ENCODE measurements at regions not wholly inside any gene's neighbourhood (a gene's known extent, or its start where the extent isn't known, plus 50 kb on each side); places are given as distances from the start of the nearest gene placed in this dataset.

DNA sequence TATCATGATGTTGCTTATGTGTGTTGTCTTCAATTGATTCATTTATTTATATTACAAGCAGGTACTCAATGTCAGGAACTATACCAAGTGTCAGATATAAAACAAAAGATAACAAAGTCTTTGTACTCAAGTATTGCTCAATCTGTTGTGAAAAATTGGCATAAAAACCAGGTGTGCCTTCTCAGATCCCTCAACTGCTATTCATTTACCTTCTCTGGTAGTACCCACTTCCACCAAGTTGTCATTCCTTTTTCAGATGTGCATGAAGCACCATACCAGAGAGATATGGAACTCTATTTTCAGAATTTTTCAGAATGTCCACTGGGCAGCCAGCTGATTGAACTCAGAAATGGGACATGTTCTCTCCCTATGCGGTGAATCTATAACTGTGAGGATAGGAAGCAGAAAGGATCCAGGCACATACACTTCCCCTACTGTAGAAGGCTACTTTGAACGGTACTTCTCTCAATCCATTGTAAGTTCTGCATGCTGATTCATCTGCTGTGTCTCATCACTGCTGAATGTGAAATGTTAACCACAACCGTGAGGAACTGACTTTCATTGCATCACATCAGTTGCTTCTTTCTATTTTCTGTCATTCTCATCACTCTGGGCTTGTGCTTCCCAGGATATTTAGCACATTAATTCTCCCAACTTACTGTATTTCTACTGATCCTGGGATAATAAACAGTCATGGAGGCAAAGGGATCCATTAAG is 1621.3 kb downstream of the SUCLG1 start:
- DNase-seq (ENCODE audit: low read depth) = peak; percentile 75
- Histone ChIP-seq H3K4me3 (ENCODE audit: low read length) (no peak overlapping the region), H3K27me3 (replicated peaks; ENCODE audit: control insufficient read depth, insufficient read depth, low read length) (no peaks in the 10 kb centered on the region), H3K4me1 (ENCODE audit: control insufficient read depth, insufficient read depth, low read length) (no peaks in the 10 kb centered on the region), H3K9ac (ENCODE audit: low read length) (no peak overlapping the region), H3K36me3 (ENCODE audit: control insufficient read depth, insufficient read depth, low read length, severe bottlenecking) (no peaks in the 10 kb centered on the region), H3K9me3 (ENCODE audit: control insufficient read depth, low read length) (peaks cover 7% of the 10 kb centered on the region)

DNA sequence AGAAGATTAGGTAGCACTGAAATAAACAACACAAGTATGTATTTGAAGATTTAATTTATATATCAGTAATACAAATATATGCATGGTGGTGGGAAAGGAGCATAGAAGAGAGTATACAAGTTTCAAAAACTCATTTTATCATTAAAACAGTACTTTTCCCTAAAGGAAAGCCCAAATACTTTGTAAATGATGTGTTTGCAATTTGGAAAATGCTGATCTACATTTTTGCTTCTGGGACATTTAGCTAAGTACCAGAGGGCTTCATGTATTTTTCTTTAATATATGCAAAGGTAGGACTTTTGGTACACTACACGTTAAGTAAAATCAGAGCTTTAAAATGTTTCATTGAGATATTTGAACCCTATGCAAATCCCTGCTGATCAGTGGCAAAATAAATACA is 1624.2 kb downstream of the SUCLG1 start:
- no peak for DNase-seq (ENCODE audit: low read depth)
- H3K9ac ChIP-seq (ENCODE audit: low read length) = no peak overlapping the region
- H3K4me1 ChIP-seq (ENCODE audit: control insufficient read depth, insufficient read depth, low read length) = no peaks in the 10 kb centered on the region
- H3K4me3 ChIP-seq (ENCODE audit: low read length) = no peak overlapping the region
- H3K9me3 ChIP-seq (ENCODE audit: control insufficient read depth, low read length) = peaks cover 7% of the 10 kb centered on the region
- no peaks in the 10 kb centered on the region for H3K27me3 ChIP-seq (replicated peaks; ENCODE audit: control insufficient read depth, insufficient read depth, low read length)
- H3K36me3 ChIP-seq (ENCODE audit: control insufficient read depth, insufficient read depth, low read length, severe bottlenecking) = no peaks in the 10 kb centered on the region

DNA sequence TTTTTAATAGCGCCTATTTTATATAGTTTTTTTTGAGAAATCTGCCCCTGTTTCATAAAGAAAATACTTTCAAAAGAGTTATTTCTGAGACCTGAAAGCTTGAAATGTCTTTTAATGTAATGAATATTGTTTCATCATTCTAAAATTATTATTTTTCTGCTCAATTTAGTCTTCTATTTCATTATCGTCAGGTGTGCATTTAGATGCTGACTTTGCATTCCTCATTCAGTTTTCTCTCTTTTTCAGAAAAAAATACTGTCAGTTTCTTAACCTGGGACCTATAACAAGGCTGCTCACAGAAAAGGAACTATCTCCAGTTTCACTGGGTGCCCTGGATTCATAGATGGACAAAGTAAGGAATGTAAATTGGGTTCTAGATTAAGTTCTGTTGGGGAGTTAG is 1631.7 kb downstream of the SUCLG1 start:
- H3K9me3 ChIP-seq (ENCODE audit: control insufficient read depth, low read length) = no peaks in the 10 kb centered on the region

DNA sequence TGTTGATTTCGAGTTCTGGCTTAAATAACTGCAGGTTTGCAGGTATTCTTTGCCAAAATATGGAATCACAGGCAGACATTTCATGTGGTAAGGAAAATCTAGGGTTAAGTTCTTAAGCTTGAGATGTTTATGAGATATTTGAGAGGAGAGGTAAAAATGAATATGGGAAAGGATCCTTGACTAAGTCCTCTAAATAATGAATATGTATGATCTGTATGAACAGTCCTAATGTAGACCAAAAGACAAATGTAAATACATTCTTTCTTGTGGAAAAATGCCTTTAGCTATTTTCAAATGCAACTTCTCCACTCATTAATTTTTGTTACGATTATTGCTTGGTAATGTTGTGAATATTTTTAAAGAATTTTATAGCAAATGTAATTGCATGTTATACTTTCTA is 1632.6 kb downstream of the SUCLG1 start:
- H3K4me1 ChIP-seq (ENCODE audit: control insufficient read depth, insufficient read depth, low read length) = no peaks in the 10 kb centered on the region
- no peak overlapping the region for H3K9ac ChIP-seq (ENCODE audit: low read length)
- H3K9me3 ChIP-seq (ENCODE audit: control insufficient read depth, low read length) = no peaks in the 10 kb centered on the region
- no peak for DNase-seq (ENCODE audit: low read depth)
- no peaks in the 10 kb centered on the region for H3K27me3 ChIP-seq (replicated peaks; ENCODE audit: control insufficient read depth, insufficient read depth, low read length)
- no peaks in the 10 kb centered on the region for H3K36me3 ChIP-seq (ENCODE audit: control insufficient read depth, insufficient read depth, low read length, severe bottlenecking)
- no peak overlapping the region for H3K4me3 ChIP-seq (ENCODE audit: low read length)

More for the DNA sequence above, 1631.7 kb downstream of the SUCLG1 start:
- Histone ChIP-seq H3K36me3 (ENCODE audit: control insufficient read depth, insufficient read depth, low read length, severe bottlenecking) (no peaks in the 10 kb centered on the region), H3K4me1 (ENCODE audit: control insufficient read depth, insufficient read depth, low read length) (no peaks in the 10 kb centered on the region), H3K27me3 (replicated peaks; ENCODE audit: control insufficient read depth, insufficient read depth, low read length) (no peaks in the 10 kb centered on the region), H3K9ac (ENCODE audit: low read length) (no peak overlapping the region), H3K4me3 (ENCODE audit: low read length) (no peak overlapping the region)
- DNase-seq (ENCODE audit: low read depth) = no peak

DNA sequence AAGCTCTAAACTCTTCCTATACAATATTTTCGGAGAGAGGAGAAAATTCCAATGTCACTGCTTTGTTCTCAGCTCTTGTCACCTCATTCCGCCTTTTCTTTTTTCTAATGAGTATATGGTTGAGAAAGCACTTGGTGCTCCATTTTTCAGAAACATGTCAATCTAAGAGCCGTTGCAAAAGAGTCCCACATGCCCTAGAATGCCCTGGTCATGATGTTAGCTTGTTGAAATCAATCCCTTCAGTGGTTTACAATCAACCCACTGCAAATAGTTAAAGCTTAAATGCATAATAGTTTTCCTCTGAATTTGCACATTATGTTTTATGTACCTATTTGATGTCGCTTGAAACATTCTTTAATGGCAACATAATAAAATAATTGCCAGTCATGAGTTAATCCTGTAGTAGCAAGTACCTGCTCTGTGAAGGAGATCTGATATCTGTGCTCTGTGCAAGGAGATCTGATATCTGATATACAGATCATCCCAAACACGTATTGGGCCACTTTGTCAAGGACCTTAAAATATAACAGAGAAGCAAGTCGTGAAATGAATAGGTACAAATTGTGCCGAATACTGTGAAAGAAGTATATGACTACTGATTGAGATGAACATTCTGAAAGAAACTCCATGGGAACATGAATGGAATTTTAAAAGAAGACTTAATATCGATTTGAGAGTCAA is 1633.5 kb downstream of the SUCLG1 start:
- H3K4me3 ChIP-seq (ENCODE audit: low read length) = no peak overlapping the region
- H3K9me3 ChIP-seq (ENCODE audit: control insufficient read depth, low read length) = no peaks in the 10 kb centered on the region
- H3K27me3 ChIP-seq (replicated peaks; ENCODE audit: control insufficient read depth, insufficient read depth, low read length) = no peaks in the 10 kb centered on the region
- no peak overlapping the region for H3K9ac ChIP-seq (ENCODE audit: low read length)
- H3K36me3 ChIP-seq (ENCODE audit: control insufficient read depth, insufficient read depth, low read length, severe bottlenecking) = no peaks in the 10 kb centered on the region
- DNase-seq (ENCODE audit: low read depth) = no peak
- no peaks in the 10 kb centered on the region for H3K4me1 ChIP-seq (ENCODE audit: control insufficient read depth, insufficient read depth, low read length)

DNA sequence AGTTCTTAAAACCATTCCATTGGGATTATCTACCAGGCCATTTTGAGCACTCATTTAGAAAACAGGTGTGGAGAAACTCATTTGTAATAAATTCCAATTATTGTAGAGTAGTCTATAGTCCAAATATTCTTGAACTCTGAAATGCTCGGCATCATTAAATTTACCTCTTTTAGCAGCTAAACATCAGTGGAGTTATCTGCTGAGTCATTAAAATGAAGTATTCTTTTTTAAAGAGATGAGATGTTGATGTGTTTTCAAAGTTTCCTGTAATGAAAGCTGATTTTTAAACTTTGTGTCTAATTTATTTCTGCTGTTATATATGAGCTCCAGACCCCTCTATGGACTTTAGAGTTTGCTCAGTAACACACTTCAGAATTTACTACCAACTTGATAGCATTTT is 1635.2 kb downstream of the SUCLG1 start:
- Histone ChIP-seq H3K9me3 (ENCODE audit: control insufficient read depth, low read length) (no peaks in the 10 kb centered on the region), H3K4me3 (ENCODE audit: low read length) (no peak overlapping the region), H3K36me3 (ENCODE audit: control insufficient read depth, insufficient read depth, low read length, severe bottlenecking) (no peaks in the 10 kb centered on the region), H3K4me1 (ENCODE audit: control insufficient read depth, insufficient read depth, low read length) (no peaks in the 10 kb centered on the region), H3K9ac (ENCODE audit: low read length) (no peak overlapping the region), H3K27me3 (replicated peaks; ENCODE audit: control insufficient read depth, insufficient read depth, low read length) (no peaks in the 10 kb centered on the region)
- no peak for DNase-seq (ENCODE audit: low read depth)

DNA sequence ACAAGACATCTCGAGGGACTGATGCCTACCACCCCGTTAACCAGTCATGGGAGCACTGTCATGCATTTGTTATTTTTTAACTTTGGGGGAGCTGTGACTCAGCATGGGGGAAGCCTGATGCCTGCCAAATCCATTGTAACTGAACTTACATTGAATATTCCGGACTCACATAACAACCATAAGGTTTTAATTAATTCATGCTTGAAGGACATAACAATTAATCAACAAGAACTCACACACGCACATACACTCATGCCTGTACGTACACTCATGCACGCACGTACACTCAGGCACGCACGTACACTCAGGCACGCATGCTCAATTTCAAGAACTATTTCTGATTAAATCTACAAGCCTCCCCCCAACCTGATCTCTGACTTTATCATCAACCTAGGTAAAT is 1639.1 kb downstream of the SUCLG1 start:
- DNase-seq (ENCODE audit: low read depth) = no peak
- no peak overlapping the region for H3K9ac ChIP-seq (ENCODE audit: low read length)
- no peaks in the 10 kb centered on the region for H3K36me3 ChIP-seq (ENCODE audit: control insufficient read depth, insufficient read depth, low read length, severe bottlenecking)
- H3K27me3 ChIP-seq (replicated peaks; ENCODE audit: control insufficient read depth, insufficient read depth, low read length) = no peaks in the 10 kb centered on the region
- H3K4me3 ChIP-seq (ENCODE audit: low read length) = no peak overlapping the region
- no peaks in the 10 kb centered on the region for H3K9me3 ChIP-seq (ENCODE audit: control insufficient read depth, low read length)
- H3K4me1 ChIP-seq (ENCODE audit: control insufficient read depth, insufficient read depth, low read length) = no peaks in the 10 kb centered on the region

DNA sequence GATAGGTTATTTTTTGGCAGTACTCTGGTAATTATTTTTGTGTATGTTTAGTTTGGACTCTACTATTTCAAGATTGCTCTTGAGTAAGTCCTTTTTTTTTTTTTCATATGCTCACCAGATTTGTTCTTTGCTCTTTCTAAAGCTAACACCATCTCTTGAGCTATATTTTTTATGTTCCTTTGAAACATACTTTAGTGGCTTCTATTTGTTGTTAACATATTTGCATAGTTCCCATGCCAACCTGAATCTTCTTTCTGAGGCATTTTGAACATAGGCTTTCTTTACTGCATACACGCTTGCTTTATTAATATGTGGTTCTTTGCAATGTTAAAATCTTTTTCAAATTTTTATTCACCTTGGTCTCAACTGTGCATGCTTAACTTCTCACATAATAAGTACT is 1644.9 kb downstream of the SUCLG1 start:
- H3K4me1 ChIP-seq (ENCODE audit: control insufficient read depth, insufficient read depth, low read length) = no peaks in the 10 kb centered on the region
- H3K36me3 ChIP-seq (ENCODE audit: control insufficient read depth, insufficient read depth, low read length, severe bottlenecking) = no peaks in the 10 kb centered on the region
- H3K9ac ChIP-seq (ENCODE audit: low read length) = no peak overlapping the region
- no peaks in the 10 kb centered on the region for H3K27me3 ChIP-seq (replicated peaks; ENCODE audit: control insufficient read depth, insufficient read depth, low read length)
- no peak for DNase-seq (ENCODE audit: low read depth)
- H3K9me3 ChIP-seq (ENCODE audit: control insufficient read depth, low read length) = no peaks in the 10 kb centered on the region
- no peak overlapping the region for H3K4me3 ChIP-seq (ENCODE audit: low read length)

DNA sequence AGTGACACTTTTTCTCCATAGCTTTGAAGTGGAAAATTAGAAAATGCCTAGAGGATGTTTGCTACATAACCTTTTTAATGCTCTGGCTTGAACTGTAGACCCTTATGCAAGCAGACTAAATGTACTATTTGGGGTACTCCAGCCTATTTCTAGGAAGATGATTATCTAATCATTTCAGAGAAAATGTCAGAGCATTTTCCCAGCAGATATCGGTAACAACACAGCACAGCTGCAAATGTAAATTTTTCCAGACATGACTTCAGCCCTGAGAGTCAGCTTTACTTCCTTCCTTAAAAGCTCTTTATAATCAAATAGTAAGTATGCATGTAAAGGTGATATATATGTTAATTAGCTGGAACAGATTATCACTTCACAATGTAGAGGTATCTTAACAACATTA is 1647.1 kb downstream of the SUCLG1 start:
- no peak for DNase-seq (ENCODE audit: low read depth)
- H3K36me3 ChIP-seq (ENCODE audit: control insufficient read depth, insufficient read depth, low read length, severe bottlenecking) = no peaks in the 10 kb centered on the region
- no peaks in the 10 kb centered on the region for H3K9me3 ChIP-seq (ENCODE audit: control insufficient read depth, low read length)
- no peaks in the 10 kb centered on the region for H3K27me3 ChIP-seq (replicated peaks; ENCODE audit: control insufficient read depth, insufficient read depth, low read length)
- no peak overlapping the region for H3K9ac ChIP-seq (ENCODE audit: low read length)
- no peaks in the 10 kb centered on the region for H3K4me1 ChIP-seq (ENCODE audit: control insufficient read depth, insufficient read depth, low read length)
- no peak overlapping the region for H3K4me3 ChIP-seq (ENCODE audit: low read length)

DNA sequence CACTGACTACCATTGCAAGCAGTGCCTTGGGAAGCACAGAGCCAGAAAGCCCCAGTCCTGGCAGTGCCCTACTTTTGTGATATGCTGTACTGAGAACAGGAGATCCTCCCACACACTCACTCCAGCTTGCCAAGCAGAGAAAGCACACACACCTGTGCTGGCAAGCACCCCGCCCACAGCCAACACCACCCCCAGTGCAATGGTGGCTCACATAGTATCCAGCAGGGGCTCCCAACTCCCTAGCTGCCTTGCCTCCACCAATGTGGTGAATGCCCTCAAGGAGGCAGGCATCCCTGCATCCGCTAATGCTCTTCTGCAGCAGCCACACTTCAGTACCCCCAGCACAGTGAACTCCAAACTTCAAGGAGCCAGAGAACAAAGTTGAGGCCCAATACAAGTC is 1655.8 kb downstream of the SUCLG1 start:
- Histone ChIP-seq H3K27me3 (replicated peaks; ENCODE audit: control insufficient read depth, insufficient read depth, low read length) (no peaks in the 10 kb centered on the region), H3K4me1 (ENCODE audit: control insufficient read depth, insufficient read depth, low read length) (no peaks in the 10 kb centered on the region), H3K9me3 (ENCODE audit: control insufficient read depth, low read length) (peaks cover 20% of the 10 kb centered on the region), H3K4me3 (ENCODE audit: low read length) (no peak overlapping the region), H3K36me3 (ENCODE audit: control insufficient read depth, insufficient read depth, low read length, severe bottlenecking) (no peaks in the 10 kb centered on the region), H3K9ac (ENCODE audit: low read length) (no peak overlapping the region)
- DNase-seq (ENCODE audit: low read depth) = no peak

DNA sequence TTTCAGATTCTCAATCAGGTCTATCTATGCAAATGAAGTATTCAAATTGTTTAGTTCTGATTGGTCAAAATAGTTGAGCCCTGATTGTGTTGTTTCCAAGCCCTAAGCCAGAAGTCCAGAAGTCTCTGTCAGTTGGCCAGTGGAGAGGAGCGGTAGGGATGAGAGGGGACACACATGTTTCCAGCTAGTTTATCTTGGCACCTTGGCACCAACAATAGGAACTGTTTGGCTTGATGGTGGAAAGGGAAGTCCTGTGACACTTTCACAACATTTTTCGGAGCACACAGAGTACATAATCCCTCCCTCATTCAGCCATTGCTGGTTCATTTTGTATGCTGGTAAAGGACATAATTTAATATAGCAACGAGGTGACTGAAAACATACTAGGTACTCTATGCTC is 1661.6 kb downstream of the SUCLG1 start:
- Histone ChIP-seq H3K4me1 (ENCODE audit: control insufficient read depth, insufficient read depth, low read length) (no peaks in the 10 kb centered on the region), H3K9me3 (ENCODE audit: control insufficient read depth, low read length) (peaks cover 2% of the 10 kb centered on the region), H3K36me3 (ENCODE audit: control insufficient read depth, insufficient read depth, low read length, severe bottlenecking) (no peaks in the 10 kb centered on the region), H3K27me3 (replicated peaks; ENCODE audit: control insufficient read depth, insufficient read depth, low read length) (no peaks in the 10 kb centered on the region), H3K9ac (ENCODE audit: low read length) (no peak overlapping the region), H3K4me3 (ENCODE audit: low read length) (no peak overlapping the region)
- no peak for DNase-seq (ENCODE audit: low read depth)

DNA sequence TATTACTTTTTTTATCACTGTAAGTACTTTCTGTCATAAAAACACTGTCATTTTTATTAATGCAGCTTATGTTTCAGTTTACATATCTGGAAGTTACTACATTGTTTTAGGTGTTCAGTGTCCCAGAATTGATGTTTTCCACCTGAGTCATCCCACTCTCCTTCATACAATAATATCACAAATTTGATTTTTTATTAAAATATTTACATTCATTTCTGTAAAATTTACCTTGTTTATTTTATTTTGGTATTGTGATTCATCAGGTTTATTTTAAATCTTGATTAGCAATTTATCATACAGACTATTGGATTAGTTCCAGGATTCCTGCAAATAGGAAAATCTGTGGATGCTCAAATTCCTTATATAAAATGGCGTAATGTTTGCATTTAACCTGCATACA is 1662.9 kb downstream of the SUCLG1 start:
- peaks cover 2% of the 10 kb centered on the region for H3K9me3 ChIP-seq (ENCODE audit: control insufficient read depth, low read length)
- H3K4me1 ChIP-seq (ENCODE audit: control insufficient read depth, insufficient read depth, low read length) = no peaks in the 10 kb centered on the region
- H3K9ac ChIP-seq (ENCODE audit: low read length) = no peak overlapping the region
- DNase-seq (ENCODE audit: low read depth) = peak; percentile 24
- H3K27me3 ChIP-seq (replicated peaks; ENCODE audit: control insufficient read depth, insufficient read depth, low read length) = no peaks in the 10 kb centered on the region
- no peaks in the 10 kb centered on the region for H3K36me3 ChIP-seq (ENCODE audit: control insufficient read depth, insufficient read depth, low read length, severe bottlenecking)
- H3K4me3 ChIP-seq (ENCODE audit: low read length) = no peak overlapping the region
